ENCODE measurements at regions not wholly inside any gene's neighbourhood (a gene's known extent, or its start where the extent isn't known, plus 50 kb on each side); places are given as distances from the start of the nearest gene placed in this dataset.
A peak's percentile ranks its signal among the peaks of the same experiment; 100 is the strongest.
"Not testable (repeated sequence)": the region's sequence is repeated elsewhere in the genome, so short reads cannot be mapped to it uniquely, and the experiment has no call there.

DNA sequence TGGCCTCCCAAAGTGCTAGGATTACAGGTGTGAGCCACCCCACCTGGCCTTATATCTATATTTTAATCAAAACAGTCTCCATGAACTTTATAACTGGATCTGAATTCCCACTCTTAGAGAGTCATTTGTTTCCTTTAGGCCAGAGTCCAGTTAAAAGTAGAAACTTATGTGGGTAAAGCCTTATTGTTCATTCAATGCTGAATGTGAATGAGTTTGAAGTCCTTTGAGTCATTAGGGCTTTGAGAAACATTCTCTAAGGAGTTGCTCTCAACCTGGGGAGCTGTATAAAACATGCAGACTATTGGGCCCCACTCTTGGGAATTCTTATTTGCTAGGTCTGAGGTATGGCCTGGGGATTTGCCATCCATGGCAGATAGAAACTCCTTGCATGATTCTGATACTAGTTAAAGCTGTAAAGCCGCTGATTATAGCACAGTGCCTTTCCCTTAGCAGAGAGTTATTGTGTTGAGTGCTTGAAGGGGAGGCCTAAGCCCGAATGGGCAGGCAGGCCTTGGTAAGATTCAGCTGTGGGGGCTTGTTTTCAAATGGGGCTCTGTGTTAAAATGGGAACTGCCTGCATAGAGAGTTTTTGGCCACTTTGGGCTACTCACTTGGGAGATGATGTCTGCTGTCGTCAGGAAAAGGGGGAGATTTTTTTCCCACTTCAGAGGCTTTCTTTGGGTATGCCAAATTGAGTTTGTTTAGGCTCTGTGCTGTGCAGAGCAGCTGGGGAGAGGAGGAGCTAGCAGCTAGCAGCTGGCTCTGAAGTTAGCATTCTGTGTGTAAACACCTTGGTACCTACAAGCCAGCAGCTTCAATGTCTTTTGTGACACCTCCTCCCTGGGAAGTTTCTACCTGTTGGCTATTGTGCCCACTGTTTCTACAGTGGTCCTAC, 117.5 kb downstream of the DACT1 start:
- DNase-seq, result peak; percentile 60

- DNase-seq, result no peak
Observed at GRCh38 chr14:58760121-58760520, 122.4 kb downstream of the DACT1 start.

GRCh38 chr14:58762629-58763028, 124.9 kb downstream of the DACT1 start:
- DNase-seq, result no peak

GRCh38 chr14:58763210-58763609, 125.4 kb downstream of the DACT1 start:
- DNase-seq, result no peak

DNA sequence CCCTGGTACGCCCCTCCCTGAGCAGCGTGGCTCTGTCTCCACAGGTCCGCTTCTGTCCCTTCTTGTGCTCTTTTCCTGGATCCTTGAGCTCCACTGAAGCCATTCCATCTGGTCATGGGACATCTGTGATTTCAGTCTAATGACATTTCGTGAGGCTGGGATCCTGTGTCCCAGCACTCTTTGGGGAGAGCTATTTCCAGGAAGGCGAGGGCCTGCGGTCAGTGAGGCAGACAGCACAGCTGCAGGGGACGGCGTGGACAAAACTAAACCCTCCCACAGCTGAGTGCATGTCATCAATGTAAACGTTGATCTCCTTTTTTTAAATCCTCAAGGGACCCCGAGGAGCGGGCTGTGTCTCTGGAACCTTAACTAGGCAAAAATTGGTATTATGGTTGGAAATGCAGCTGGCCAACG, 127.7 kb downstream of the DACT1 start:
- no peak for DNase-seq

- DNase-seq, result no peak
Observed at GRCh38 chr14:58765843-58766242, 128.1 kb downstream of the DACT1 start.

DNA sequence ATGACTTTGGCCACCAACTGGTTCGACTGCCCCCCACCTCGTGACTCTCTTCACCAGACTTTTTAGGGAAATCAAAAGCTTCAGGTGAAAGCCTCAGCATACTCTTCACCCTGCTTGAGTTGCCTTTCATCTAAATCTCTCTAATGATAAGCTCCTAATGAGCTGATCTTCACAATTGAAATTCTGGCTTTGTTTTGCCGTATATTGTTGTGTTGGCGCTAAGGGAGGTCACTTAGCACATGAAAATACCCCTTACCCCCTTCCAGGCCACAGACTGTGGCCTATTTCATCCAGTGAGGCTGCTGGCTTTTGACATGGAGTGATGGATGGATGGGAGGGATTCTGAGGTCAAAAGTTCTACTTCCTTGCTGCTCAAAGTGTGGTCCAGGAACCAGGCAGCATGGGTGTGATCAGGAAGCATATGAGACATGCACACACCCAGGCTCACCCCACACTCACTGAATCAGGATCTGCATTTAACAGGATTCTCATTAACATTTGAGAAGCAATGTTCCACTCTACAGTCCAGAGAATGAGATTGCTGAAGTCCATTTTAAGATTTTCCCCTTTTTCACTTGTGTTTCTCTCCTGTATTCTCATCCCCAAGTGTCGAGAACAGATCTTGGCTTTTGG, 131.4 kb downstream of the DACT1 start:
- no peak for DNase-seq

DNA sequence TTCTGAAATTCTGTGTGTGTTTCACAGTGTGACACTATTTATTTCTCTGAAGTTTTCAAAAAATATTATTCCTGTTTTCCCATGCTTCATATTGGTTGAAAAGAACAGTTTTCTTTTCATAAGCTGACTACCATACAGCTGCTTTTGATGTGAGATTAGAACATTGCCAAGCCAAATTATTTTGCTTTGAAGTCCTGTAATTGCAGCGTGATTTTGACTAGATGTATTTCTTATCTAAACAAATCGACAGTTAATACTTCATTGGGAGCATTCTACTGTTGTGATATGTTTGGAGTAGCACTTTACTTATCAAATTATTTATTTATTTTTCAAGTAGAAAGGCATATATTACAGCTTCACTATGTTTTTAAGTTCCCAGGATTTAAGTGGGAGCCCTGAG, 132.0 kb downstream of the DACT1 start:
- DNase-seq, result no peak

DNA sequence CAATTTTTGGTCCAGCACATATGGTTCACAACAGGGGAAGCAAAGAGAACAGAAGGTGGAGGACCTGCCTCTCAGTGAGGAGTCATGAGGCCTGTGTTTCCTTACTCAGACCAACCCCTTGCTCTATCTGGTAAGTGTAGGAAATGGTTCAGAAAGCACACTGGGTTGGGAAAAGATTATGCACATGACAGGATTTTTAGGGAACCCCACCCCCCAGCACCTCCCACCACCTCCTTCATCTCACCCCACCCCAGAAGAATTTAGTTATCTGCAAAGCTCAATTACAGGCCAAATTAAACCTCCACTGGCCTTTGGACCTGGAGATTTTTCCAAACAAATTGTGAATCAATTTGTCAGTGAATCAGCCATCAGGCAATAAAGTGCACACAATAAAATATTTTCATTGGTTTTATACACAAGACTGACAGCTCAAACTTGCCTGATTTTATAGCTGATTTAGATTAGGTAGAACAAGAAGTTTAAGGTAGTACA, 132.8 kb downstream of the DACT1 start:
- DNase-seq, result no peak

- no peak for DNase-seq
Observed at GRCh38 chr14:58771016-58771415, 133.3 kb downstream of the DACT1 start.

DNA sequence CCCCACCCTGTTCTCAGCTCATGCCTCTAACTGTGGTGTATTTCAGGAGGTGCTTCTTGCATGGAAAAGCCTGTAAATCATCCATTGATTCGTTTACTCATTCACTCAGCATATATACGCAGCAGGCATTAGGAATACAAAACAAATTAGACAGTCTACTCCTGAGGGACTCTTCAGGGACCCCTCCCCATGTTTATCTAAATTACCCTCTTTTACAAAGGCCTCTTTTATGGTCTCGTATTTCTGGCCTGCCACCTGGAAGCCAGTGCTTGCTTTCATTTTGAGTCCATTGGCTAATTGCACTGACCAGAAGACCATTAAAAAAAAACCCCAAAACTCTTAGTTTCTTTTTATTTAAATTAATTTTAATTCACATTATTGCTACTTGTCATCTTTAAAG, 134.4 kb downstream of the DACT1 start:
- DNase-seq, result no peak

GRCh38 chr14:58772794-58773620, 135.2 kb downstream of the DACT1 start:
- DNase-seq, result no peak

GRCh38 chr14:58774531-58774930, 136.8 kb downstream of the DACT1 start:
- no peak for DNase-seq

DNA sequence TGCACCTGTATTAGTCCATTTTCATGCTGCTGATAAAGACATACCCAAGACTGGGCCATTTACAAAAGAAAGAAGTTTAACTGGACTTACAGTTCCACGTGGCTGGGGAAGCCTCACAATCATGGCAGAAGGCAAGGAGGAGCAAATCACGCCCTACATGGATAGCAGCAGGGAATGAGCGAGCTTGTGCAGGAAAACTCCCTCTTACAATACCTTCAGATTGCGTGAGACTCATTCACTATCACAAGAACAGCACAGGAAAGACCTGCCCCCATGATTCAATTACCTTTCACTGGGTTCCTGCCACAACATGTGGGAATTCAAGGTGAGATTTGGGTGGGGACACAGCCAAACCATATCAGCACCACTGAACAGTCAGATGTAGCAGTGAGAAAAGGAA, 137.4 kb downstream of the DACT1 start:
- not testable (repeated sequence) for DNase-seq

- DNase-seq, result no peak
Observed at GRCh38 chr14:58776516-58776915, 138.8 kb downstream of the DACT1 start.

- no peak for DNase-seq
Observed at GRCh38 chr14:58777541-58777979, 139.8 kb downstream of the DACT1 start.

DNA sequence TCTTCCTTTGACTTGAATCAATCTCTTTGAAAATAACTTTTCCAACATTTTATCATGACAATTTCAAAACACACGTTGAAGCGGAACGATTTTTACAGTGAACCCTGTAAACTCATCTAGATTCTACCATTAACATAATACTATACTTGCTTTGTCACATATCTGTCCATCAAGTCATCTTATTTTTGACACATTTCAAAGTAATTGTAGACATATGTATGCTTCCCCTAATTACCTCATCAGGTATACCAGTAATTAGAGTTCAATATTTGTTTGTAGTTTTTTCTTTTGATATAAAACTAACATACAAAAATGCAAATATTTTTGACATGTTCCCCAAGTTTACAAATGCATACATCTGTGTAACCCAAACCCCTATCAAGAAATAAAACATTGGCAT, 140.4 kb downstream of the DACT1 start:
- DNase-seq, result no peak

- no peak for DNase-seq
Observed at GRCh38 chr14:58779376-58779775, 141.6 kb downstream of the DACT1 start.

DNA sequence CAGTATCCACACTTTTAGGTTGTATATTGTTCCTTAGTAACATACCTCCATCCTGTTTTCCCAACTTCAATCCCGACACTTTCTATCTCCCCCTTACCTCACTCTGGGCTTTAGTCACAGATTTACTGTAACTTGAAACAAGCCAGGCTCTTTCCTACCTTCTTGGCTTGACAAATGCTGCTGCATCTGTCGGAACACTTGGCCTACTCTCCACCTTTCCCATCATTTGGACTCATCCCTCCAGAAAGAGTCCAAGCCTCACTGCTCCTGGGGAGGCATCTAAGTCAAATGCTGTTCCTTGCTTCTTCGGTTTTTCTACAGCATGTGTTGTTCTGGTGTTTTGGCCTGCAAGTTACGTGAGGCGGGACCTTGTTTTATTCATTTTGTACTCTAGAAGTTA, 142.4 kb downstream of the DACT1 start:
- no peak for DNase-seq

GRCh38 chr14:58780605-58781004, 142.8 kb downstream of the DACT1 start:
- DNase-seq, result no peak

GRCh38 chr14:58782011-58782410, 144.2 kb downstream of the DACT1 start:
- DNase-seq, result no peak

DNA sequence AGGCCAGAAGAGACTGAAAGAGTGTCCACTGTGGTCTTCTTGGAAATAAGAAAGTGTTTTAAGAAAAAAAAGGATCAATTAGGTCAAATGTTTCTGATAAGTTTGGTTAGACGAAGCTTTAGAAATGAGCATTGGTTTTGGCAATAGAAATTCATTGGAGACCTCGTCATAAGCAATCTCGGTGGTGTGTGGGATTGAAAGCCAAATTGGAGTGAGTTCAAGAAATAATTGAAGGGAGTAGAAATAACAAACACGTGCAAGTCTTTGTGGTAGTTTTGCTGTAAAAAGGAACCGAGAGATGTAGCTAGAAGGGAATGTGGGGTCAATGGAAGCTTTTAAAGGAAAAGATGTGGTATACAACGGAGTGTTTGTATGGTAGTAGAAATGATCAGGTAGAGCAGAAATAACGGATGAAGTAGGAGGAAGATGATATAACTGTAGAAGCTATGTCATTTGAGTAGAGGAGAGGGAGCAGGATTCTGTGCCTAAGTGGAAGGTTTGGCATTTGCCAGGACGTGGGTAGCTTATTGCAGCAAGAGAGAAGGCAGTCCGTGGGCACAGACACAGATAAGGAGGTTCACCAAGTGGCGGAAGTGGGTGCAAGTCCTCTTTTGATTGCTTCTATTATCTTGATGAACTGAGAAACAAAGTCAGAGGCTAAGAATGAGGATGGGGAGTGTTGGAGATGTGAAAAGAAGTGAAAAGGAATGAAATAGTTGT, 146.2 kb downstream of the DACT1 start:
- DNase-seq, result no peak

GRCh38 chr14:58784931-58785330, 147.2 kb downstream of the DACT1 start:
- DNase-seq, result no peak
